ENCODE measurements at regions not wholly inside any gene's neighbourhood (a gene's known extent, or its start where the extent isn't known, plus 50 kb on each side); places are given as distances from the start of the nearest gene placed in this dataset.

GRCh38 chr15:62745621-62746225 lies 296.8 kb upstream of the TPM1 start:
- TF ChIP-seq CTCF (IDR thresholded peaks at IDR 0.05; ENCODE audit: insufficient read depth, low read length) (no peak), POLR2AphosphoS5 (IDR thresholded peaks at IDR 0.05; ENCODE audit: low read depth) (no peak), REST (IDR thresholded peaks at IDR 0.05; ENCODE audit: insufficient replicate concordance, low read depth) (no peak), SPI1 (IDR thresholded peaks at IDR 0.05; ENCODE audit: borderline replicate concordance, low read depth) (no peak), GABPA (IDR thresholded peaks at IDR 0.05; ENCODE audit: low read depth) (no peak)
- H3K27me3 ChIP-seq (ENCODE audit: insufficient read depth, poor library complexity, severe bottlenecking) = peaks cover 3% of the 10 kb centered on the region
- H3K4me3 ChIP-seq (replicated peaks; ENCODE audit: insufficient read depth, low read length) = no peak overlapping the region
- DNase-seq (ENCODE audit: low read depth in 1 of 2, low spot score in 1 of 2) = no peak
- H3K27ac ChIP-seq (replicated peaks) = no peak overlapping the region

- TF ChIP-seq CTCF (IDR thresholded peaks at IDR 0.05; ENCODE audit: insufficient read depth, low read length) = no peak
- TF ChIP-seq POLR2AphosphoS5 (IDR thresholded peaks at IDR 0.05; ENCODE audit: low read depth) = no peak
- TF ChIP-seq REST (IDR thresholded peaks at IDR 0.05; ENCODE audit: insufficient replicate concordance, low read depth) = no peak
- TF ChIP-seq GABPA (IDR thresholded peaks at IDR 0.05; ENCODE audit: low read depth) = no peak
- no peak for TF ChIP-seq SPI1 (IDR thresholded peaks at IDR 0.05; ENCODE audit: borderline replicate concordance, low read depth)
- Histone ChIP-seq H3K27me3 (ENCODE audit: insufficient read depth, poor library complexity, severe bottlenecking) (peaks cover 3% of the 10 kb centered on the region), H3K27ac (replicated peaks) (no peak overlapping the region), H3K4me3 (replicated peaks; ENCODE audit: insufficient read depth, low read length) (no peak overlapping the region)
- no peak for DNase-seq (ENCODE audit: low read depth in 1 of 2, low spot score in 1 of 2)
Measured at GRCh38 chr15:62748196-62748595, 294.4 kb upstream of the TPM1 start.

GRCh38 chr15:62749036-62749815 lies 293.3 kb upstream of the TPM1 start:
- no peak overlapping the region for H3K4me3 ChIP-seq (replicated peaks; ENCODE audit: insufficient read depth, low read length)

More at GRCh38 chr15:62749036-62749815, 293.3 kb upstream of the TPM1 start:
- no peak overlapping the region for H3K27ac ChIP-seq (replicated peaks)
- no peak for DNase-seq (ENCODE audit: low read depth in 1 of 2, low spot score in 1 of 2)
- TF ChIP-seq GABPA (IDR thresholded peaks at IDR 0.05; ENCODE audit: low read depth) (no peak), POLR2AphosphoS5 (IDR thresholded peaks at IDR 0.05; ENCODE audit: low read depth) (no peak), SPI1 (IDR thresholded peaks at IDR 0.05; ENCODE audit: borderline replicate concordance, low read depth) (no peak), REST (IDR thresholded peaks at IDR 0.05; ENCODE audit: insufficient replicate concordance, low read depth) (no peak), CTCF (IDR thresholded peaks at IDR 0.05; ENCODE audit: insufficient read depth, low read length) (no peak)
- H3K27me3 ChIP-seq (ENCODE audit: insufficient read depth, poor library complexity, severe bottlenecking) = peaks cover 3% of the 10 kb centered on the region
